Adrenal gland (tissue), 5 donors: ENCODE measurements at regions not wholly inside any gene's neighbourhood (a gene's known extent, or its start where the extent isn't known, plus 50 kb on each side); places are given as distances from the start of the nearest gene placed in this dataset.

Experiments
- POLR2A ChIP-seq, 2 donors: fragments of 450-650 bp; IDR thresholded peaks; one replicate each; pipeline ENCODE4 v1.6.1; 2017; ENCODE audit warnings: antibody characterized with exemption in 2 of 2, mild to moderate bottlenecking in 2 of 2, moderate library complexity in 1 of 2
- TF ChIP-seq, protein P1 (sequence below), 6 experiments: fragments of 450-650 bp in 4 of 6; fragments of 200-600 bp in 2 of 6; sonication (generic) in 1 of 6; IDR thresholded peaks; 1 replicate in 5 of 6; 2 replicates in 1 of 6; pipeline versions ENCODE4 v1.5.1 to v1.8.0; 2016 to 2021; ENCODE audit warnings: antibody characterized with exemption in 6 of 6, mild to moderate bottlenecking in 2 of 6, moderate library complexity in 1 of 6
- donor health status: DM: no; HTN: no; CAD: no.

- TF ChIP-seq, protein P1, sequence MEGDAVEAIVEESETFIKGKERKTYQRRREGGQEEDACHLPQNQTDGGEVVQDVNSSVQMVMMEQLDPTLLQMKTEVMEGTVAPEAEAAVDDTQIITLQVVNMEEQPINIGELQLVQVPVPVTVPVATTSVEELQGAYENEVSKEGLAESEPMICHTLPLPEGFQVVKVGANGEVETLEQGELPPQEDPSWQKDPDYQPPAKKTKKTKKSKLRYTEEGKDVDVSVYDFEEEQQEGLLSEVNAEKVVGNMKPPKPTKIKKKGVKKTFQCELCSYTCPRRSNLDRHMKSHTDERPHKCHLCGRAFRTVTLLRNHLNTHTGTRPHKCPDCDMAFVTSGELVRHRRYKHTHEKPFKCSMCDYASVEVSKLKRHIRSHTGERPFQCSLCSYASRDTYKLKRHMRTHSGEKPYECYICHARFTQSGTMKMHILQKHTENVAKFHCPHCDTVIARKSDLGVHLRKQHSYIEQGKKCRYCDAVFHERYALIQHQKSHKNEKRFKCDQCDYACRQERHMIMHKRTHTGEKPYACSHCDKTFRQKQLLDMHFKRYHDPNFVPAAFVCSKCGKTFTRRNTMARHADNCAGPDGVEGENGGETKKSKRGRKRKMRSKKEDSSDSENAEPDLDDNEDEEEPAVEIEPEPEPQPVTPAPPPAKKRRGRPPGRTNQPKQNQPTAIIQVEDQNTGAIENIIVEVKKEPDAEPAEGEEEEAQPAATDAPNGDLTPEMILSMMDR (IDR thresholded peaks at IDR 0.05): no peak
- no peak for TF ChIP-seq POLR2A (IDR thresholded peaks at IDR 0.05)
Measured at GRCh38 chr2:222358876-222359275, 60.1 kb upstream of the PAX3 start.
